ENCODE measurements at regions not wholly inside any gene's neighbourhood (a gene's known extent, or its start where the extent isn't known, plus 50 kb on each side); places are given as distances from the start of the nearest gene placed in this dataset.

DNA sequence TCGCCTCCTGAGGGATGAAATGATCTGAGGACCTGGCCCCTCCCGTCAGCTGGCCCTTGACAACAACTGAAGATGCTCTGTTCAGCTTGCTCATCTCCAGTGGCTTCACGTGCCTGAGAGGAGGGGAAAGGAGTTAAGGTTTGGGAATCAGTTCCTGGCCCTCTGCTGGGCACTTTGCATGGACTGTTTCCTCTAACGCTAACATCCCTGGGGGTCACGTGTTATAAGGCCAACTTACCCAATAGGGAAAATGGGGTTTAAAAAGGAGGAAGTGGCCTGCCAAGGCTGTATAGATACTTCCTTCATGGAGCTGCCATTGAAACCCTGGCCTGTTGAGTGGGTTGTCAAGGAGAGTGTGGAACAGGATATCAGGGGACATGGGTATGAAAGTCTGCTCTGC lies 65.6 kb downstream of the OR13H1 start:
- TF ChIP-seq OSR1 (CRISPR knock-in tag; IDR thresholded peaks at IDR 0.05) (no peak), ZNF8 (CRISPR knock-in tag; IDR thresholded peaks at IDR 0.05) (no peak), TCF4 (CRISPR knock-in tag; IDR thresholded peaks at IDR 0.05; ENCODE audit: borderline replicate concordance) (no peak), ESRRG (CRISPR knock-in tag; IDR thresholded peaks at IDR 0.05) (no peak)

All from SK-N-SH treated with all-trans-retinoic acid at 6 μM for 48 hours (cell line).